GM18951 (cell line): ENCODE measurements at regions not wholly inside any gene's neighbourhood (a gene's known extent, or its start where the extent isn't known, plus 50 kb on each side); places are given as distances from the start of the nearest gene placed in this dataset.
"Not testable (repeated sequence)": the region's sequence is repeated elsewhere in the genome, so short reads cannot be mapped to it uniquely, and the experiment has no call there.

Experiments used
- POLR2A ChIP-seq: IDR thresholded peaks from 4 replicates; pipeline ENCODE4 v1.6.1; 2011; ENCODE audit warnings: mild to moderate bottlenecking; ENCODE audit not compliant: insufficient read length, insufficient read depth; ENCODE audit errors: extremely low read depth
- in situ Hi-C: fragments of 300-500 bp; cut with MboI; formaldehyde crosslinking; loops from one replicate; pipeline ENCODE4 v1.12.0; 2022; ENCODE audit warnings: low sequenced_read_pairs, mixed read lengths, inconsistent platforms; ENCODE audit not compliant: unreplicated experiment

GRCh38 chr6:55937261-55937947, 62.0 kb upstream of the BMP5 start:
- in situ Hi-C loops = no loop called here
- no peak for TF ChIP-seq POLR2A

GRCh38 chr6:55931101-55931500, 55.7 kb upstream of the BMP5 start:
- no peak for TF ChIP-seq POLR2A
- in situ Hi-C loops = no loop called here

- in situ Hi-C loops = not testable (repeated sequence)
Observed at GRCh38 chr6:55927713-55928112, 52.3 kb upstream of the BMP5 start.

- TF ChIP-seq POLR2A = no peak
- in situ Hi-C loops = no loop called here
Observed at GRCh38 chr6:55925292-55925691, 49.9 kb upstream of the BMP5 start.
